WTC11 (cell line): ENCODE measurements at regions not wholly inside any gene's neighbourhood (a gene's known extent, or its start where the extent isn't known, plus 50 kb on each side); places are given as distances from the start of the nearest gene placed in this dataset.

Experiments
- ATAC-seq: fragments of 200-7000 bp; cut with Tn5 transposase; 2 replicates; pipeline ENCODE4 v1.10.0; 2021; ENCODE audit warnings: mild to moderate bottlenecking, moderate library complexity
- CTCF ChIA-PET: fragments of 300-600 bp; sonication (Branson Sonifier 250); formaldehyde crosslinking; loops from one replicate; lab custom pipeline; 2021; ENCODE audit warnings: antibody characterized with exemption; lab: Charles Lee
- POLR2A ChIA-PET: fragments of 350-600 bp; sonication (Branson Sonifier 250); formaldehyde crosslinking; loops from one replicate; lab custom pipeline; 2021; ENCODE audit warnings: antibody characterized with exemption; lab: Charles Lee
- DNase-seq: peaks from one replicate; pipeline ENCODE4 v3.0.0; 2021; ENCODE audit warnings: low spot score
- H3K27ac Mint-ChIP-seq: 2 replicates; pipeline ENCODE4 v1.8.0; 2021; ENCODE audit warnings: mixed read lengths
- H3K27me3 Mint-ChIP-seq: 2 replicates; pipeline ENCODE4 v1.8.0; 2021; ENCODE audit warnings: low read depth, mild to moderate bottlenecking, moderate library complexity, mixed read lengths
- H3K36me3 Mint-ChIP-seq: 2 replicates; pipeline ENCODE4 v1.8.0; 2021; ENCODE audit warnings: mixed read lengths
- H3K4me1 Mint-ChIP-seq: 2 replicates; pipeline ENCODE4 v1.8.0; 2022; ENCODE audit warnings: mixed read lengths
- H3K4me3 Mint-ChIP-seq: 2 replicates; pipeline ENCODE4 v1.8.0; 2021; ENCODE audit warnings: mild to moderate bottlenecking, moderate library complexity, mixed read lengths
- H3K9me3 Mint-ChIP-seq: 2 replicates; pipeline ENCODE4 v1.8.0; 2021; ENCODE audit warnings: mixed read lengths
- AFF4 ChIP-seq: sonication (generic); formaldehyde crosslinking; IDR thresholded peaks from 2 replicates; pipeline ENCODE4 v1.8.1; 2023; ENCODE audit warnings: mild to moderate bottlenecking, missing genetic modification reagents, borderline replicate concordance
- AR ChIP-seq: fragments of 250-450 bp; sonication (Bioruptor Pico); IDR thresholded peaks from 2 replicates; pipeline ENCODE4 v1.9.0; 2021; ENCODE audit warnings: mild to moderate bottlenecking
- CDX4 ChIP-seq: fragments of 250-450 bp; sonication (Bioruptor Pico); IDR thresholded peaks from 2 replicates; pipeline ENCODE4 v1.9.0; 2021; ENCODE audit warnings: moderate library complexity, mild to moderate bottlenecking, inconsistent platforms, borderline replicate concordance
- CREM ChIP-seq: sonication (generic); formaldehyde crosslinking; IDR thresholded peaks from 2 replicates; pipeline ENCODE4 v1.8.1; 2022; ENCODE audit warnings: mild to moderate bottlenecking, missing genetic modification reagents, moderate library complexity
- ERG ChIP-seq: fragments of 250-450 bp; sonication (Bioruptor Pico); IDR thresholded peaks from 2 replicates; pipeline ENCODE4 v1.8.0; 2021; ENCODE audit warnings: mild to moderate bottlenecking
- ESRRA ChIP-seq: sonication (generic); formaldehyde crosslinking; IDR thresholded peaks from 2 replicates; pipeline ENCODE4 v1.8.1; 2022; ENCODE audit warnings: mild to moderate bottlenecking, missing genetic modification reagents, borderline replicate concordance
- ETV6 ChIP-seq: sonication (generic); formaldehyde crosslinking; IDR thresholded peaks from 2 replicates; pipeline ENCODE4 v1.8.1; 2022; ENCODE audit warnings: mild to moderate bottlenecking, missing genetic modification reagents
- FOXJ3 ChIP-seq: sonication (generic); formaldehyde crosslinking; IDR thresholded peaks from 2 replicates; pipeline ENCODE4 v1.9.0; 2021; ENCODE audit warnings: missing genetic modification reagents, mild to moderate bottlenecking, borderline replicate concordance
- FOXP1 ChIP-seq: sonication (generic); formaldehyde crosslinking; IDR thresholded peaks from 2 replicates; pipeline ENCODE4 v1.8.0; 2022; ENCODE audit warnings: missing genetic modification reagents, mild to moderate bottlenecking, moderate library complexity, borderline replicate concordance
- IRF1 ChIP-seq: sonication (generic); formaldehyde crosslinking; IDR thresholded peaks from 2 replicates; pipeline ENCODE4 v1.8.0; 2023; ENCODE audit warnings: missing genetic modification reagents
- MLX ChIP-seq: sonication (generic); formaldehyde crosslinking; IDR thresholded peaks from 2 replicates; pipeline ENCODE4 v1.8.1; 2023; ENCODE audit warnings: mild to moderate bottlenecking, missing genetic modification reagents, moderate library complexity
- MYBL2 ChIP-seq: sonication (generic); formaldehyde crosslinking; IDR thresholded peaks from 2 replicates; pipeline ENCODE4 v1.8.1; 2023; ENCODE audit warnings: mild to moderate bottlenecking, moderate library complexity, missing genetic modification reagents
- NFATC4 ChIP-seq: fragments of 250-450 bp; sonication (Bioruptor Pico); IDR thresholded peaks from 2 replicates; pipeline ENCODE4 v1.9.0; 2021; ENCODE audit warnings: mild to moderate bottlenecking
- NFYB ChIP-seq: sonication (generic); formaldehyde crosslinking; conservative IDR thresholded peaks from 2 replicates; pipeline ENCODE4 v1.8.0; 2022; ENCODE audit warnings: low read depth, missing genetic modification reagents
- RORB ChIP-seq: fragments of 250-450 bp; sonication (Bioruptor Pico); IDR thresholded peaks from 2 replicates; pipeline ENCODE4 v1.9.0; 2021; ENCODE audit warnings: mild to moderate bottlenecking
- SMAD3 ChIP-seq: sonication (generic); formaldehyde crosslinking; IDR thresholded peaks from 2 replicates; pipeline ENCODE4 v1.8.0; 2022; ENCODE audit warnings: missing genetic modification reagents, mild to moderate bottlenecking, borderline replicate concordance
- TEAD4 ChIP-seq: sonication (generic); formaldehyde crosslinking; IDR thresholded peaks from 2 replicates; pipeline ENCODE4 v1.8.0; 2022; ENCODE audit warnings: mild to moderate bottlenecking, missing genetic modification reagents
- ZNF671 ChIP-seq: fragments of 250-450 bp; sonication (Bioruptor Pico); IDR thresholded peaks from 2 replicates; pipeline ENCODE4 v1.8.0; 2021; ENCODE audit warnings: mild to moderate bottlenecking
- ZSCAN18 ChIP-seq: fragments of 250-450 bp; sonication (Bioruptor Pico); IDR thresholded peaks from 2 replicates; pipeline ENCODE4 v2.1.2; 2022; ENCODE audit warnings: mild to moderate bottlenecking, moderate library complexity

- H3K36me3 Mint-ChIP-seq: no peaks in the 10 kb centered on the region
- ATAC-seq (no peak), DNase-seq (no peak)
- H3K27me3 Mint-ChIP-seq: no peaks in the 10 kb centered on the region; the same call in 1 of the 2 replicates
- H3K27ac Mint-ChIP-seq: no peak overlapping the region
- TF ChIP-seq MLX (no peak), ETV6 (CRISPR knock-in tag) (no peak), SMAD3 (no peak)
- ChIA-PET POLR2A (no interaction called here), CTCF (no interaction called here)
- no peaks in the 10 kb centered on the region for H3K4me1 Mint-ChIP-seq
- H3K9me3 Mint-ChIP-seq: peaks cover 22% of the 10 kb centered on the region
- H3K4me3 Mint-ChIP-seq: no peak overlapping the region
Measured at GRCh38 chr12:58801986-58802385, 118.3 kb downstream of the LRIG3 start.

- CTCF ChIA-PET: interaction anchor here (1.3 to 2.2 kb wide), 5 partner anchors 9 to 263 kb away, joined by 3 to 10 read pairs (median 6); no protein-coding TSS in a partner anchor
- Mint-ChIP-seq H3K36me3 (no peaks in the 10 kb centered on the region), H3K4me1 (no peaks in the 10 kb centered on the region)
- no peak for ATAC-seq
- TF ChIP-seq ZSCAN18 (CRISPR knock-in tag): no peak
- no peak for TF ChIP-seq ESRRA (CRISPR knock-in tag)
- no peak for TF ChIP-seq MYBL2 (CRISPR knock-in tag)
- TF ChIP-seq CDX4 (CRISPR knock-in tag): no peak
- TF ChIP-seq ZNF671 (CRISPR knock-in tag): no peak
- TF ChIP-seq ERG: no peak
- no peak for TF ChIP-seq NFYB (CRISPR knock-in tag)
- no peak for TF ChIP-seq RORB
- no peak for TF ChIP-seq FOXJ3 (CRISPR knock-in tag)
- TF ChIP-seq TEAD4 (CRISPR knock-in tag): no peak
- no peak for TF ChIP-seq AR (CRISPR knock-in tag)
- TF ChIP-seq ETV6 (CRISPR knock-in tag): no peak
- TF ChIP-seq CREM (CRISPR knock-in tag): no peak
- no peak for TF ChIP-seq IRF1 (CRISPR knock-in tag)
- TF ChIP-seq FOXP1 (CRISPR knock-in tag): no peak
- no peak for TF ChIP-seq MLX
- no peak for TF ChIP-seq AFF4 (CRISPR knock-in tag)
- no peak for TF ChIP-seq NFATC4 (CRISPR knock-in tag)
- TF ChIP-seq, all 79 proteins: peak for 0
- no peaks in the 10 kb centered on the region; the same call in 1 of the 2 replicates for H3K27me3 Mint-ChIP-seq
- no peak for DNase-seq
- POLR2A ChIA-PET: interaction anchor here (1.4 kb wide), 1 partner anchor 16 kb away, joined by 4 read pairs; no protein-coding TSS in a partner anchor
- no peak overlapping the region for H3K4me3 Mint-ChIP-seq
- peaks cover 13% of the 10 kb centered on the region for H3K9me3 Mint-ChIP-seq
- no peak overlapping the region for H3K27ac Mint-ChIP-seq
Measured at GRCh38 chr12:58803908-58804307, 116.4 kb downstream of the LRIG3 start.
